Uterus (tissue), 2 donors: ENCODE measurements at regions not wholly inside any gene's neighbourhood (a gene's known extent, or its start where the extent isn't known, plus 50 kb on each side); places are given as distances from the start of the nearest gene placed in this dataset.

Source experiments
- POLR2A ChIP-seq, 2 donors: fragments of 450-650 bp; IDR thresholded peaks; one replicate each; pipeline ENCODE4 v1.6.1; 2016; ENCODE audit warnings: antibody characterized with exemption in 2 of 2, mild to moderate bottlenecking in 1 of 2, moderate library complexity in 1 of 2
- TF ChIP-seq, protein P1 (sequence below), 4 experiments: fragments of 200-600 bp in 2 of 4; fragments of 450-650 bp in 2 of 4; sonication (generic) in 2 of 4; IDR thresholded peaks; one replicate each; pipeline ENCODE4 v1.5.1; 2016 to 2019; ENCODE audit warnings: antibody characterized with exemption in 4 of 4, mild to moderate bottlenecking in 2 of 4, moderate library complexity in 1 of 4

GRCh38 chr1:56411484-56412180 is 167.7 kb downstream of the PLPP3 start:
- TF ChIP-seq, protein P1, sequence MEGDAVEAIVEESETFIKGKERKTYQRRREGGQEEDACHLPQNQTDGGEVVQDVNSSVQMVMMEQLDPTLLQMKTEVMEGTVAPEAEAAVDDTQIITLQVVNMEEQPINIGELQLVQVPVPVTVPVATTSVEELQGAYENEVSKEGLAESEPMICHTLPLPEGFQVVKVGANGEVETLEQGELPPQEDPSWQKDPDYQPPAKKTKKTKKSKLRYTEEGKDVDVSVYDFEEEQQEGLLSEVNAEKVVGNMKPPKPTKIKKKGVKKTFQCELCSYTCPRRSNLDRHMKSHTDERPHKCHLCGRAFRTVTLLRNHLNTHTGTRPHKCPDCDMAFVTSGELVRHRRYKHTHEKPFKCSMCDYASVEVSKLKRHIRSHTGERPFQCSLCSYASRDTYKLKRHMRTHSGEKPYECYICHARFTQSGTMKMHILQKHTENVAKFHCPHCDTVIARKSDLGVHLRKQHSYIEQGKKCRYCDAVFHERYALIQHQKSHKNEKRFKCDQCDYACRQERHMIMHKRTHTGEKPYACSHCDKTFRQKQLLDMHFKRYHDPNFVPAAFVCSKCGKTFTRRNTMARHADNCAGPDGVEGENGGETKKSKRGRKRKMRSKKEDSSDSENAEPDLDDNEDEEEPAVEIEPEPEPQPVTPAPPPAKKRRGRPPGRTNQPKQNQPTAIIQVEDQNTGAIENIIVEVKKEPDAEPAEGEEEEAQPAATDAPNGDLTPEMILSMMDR (IDR thresholded peaks at IDR 0.05) = peak in 1 of 4 experiments; percentile 28
- TF ChIP-seq POLR2A (IDR thresholded peaks at IDR 0.05) = no peak
